ENCODE measurements at regions not wholly inside any gene's neighbourhood (a gene's known extent, or its start where the extent isn't known, plus 50 kb on each side); places are given as distances from the start of the nearest gene placed in this dataset.

DNA sequence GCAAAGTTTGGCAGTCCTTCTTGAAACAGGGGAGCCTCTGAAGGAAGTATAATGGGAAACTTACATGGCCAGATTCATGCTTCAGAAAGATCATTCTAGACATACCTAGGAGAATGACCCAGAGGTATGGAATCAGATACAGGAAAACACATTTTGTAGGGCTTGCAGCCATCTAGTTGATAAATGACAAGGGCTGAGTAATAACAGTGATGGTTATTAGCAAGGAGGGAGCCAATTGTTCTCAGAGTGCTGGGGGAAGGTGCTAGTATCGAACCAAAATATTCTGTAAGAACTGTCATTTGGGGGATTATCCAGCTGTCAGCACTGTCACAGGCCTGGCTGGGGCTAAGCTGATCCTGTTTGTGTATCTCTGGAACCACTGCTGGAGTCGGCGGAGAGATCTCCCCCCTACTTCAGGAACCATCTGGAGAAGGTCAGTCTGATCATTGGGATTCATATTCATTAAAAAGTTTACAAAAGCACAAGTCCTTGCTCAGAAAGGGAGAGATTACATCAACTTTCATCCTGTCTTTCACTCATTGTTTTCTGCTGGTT lies 113.8 kb upstream of the THSD7B start:
- TF ChIP-seq, protein P1, sequence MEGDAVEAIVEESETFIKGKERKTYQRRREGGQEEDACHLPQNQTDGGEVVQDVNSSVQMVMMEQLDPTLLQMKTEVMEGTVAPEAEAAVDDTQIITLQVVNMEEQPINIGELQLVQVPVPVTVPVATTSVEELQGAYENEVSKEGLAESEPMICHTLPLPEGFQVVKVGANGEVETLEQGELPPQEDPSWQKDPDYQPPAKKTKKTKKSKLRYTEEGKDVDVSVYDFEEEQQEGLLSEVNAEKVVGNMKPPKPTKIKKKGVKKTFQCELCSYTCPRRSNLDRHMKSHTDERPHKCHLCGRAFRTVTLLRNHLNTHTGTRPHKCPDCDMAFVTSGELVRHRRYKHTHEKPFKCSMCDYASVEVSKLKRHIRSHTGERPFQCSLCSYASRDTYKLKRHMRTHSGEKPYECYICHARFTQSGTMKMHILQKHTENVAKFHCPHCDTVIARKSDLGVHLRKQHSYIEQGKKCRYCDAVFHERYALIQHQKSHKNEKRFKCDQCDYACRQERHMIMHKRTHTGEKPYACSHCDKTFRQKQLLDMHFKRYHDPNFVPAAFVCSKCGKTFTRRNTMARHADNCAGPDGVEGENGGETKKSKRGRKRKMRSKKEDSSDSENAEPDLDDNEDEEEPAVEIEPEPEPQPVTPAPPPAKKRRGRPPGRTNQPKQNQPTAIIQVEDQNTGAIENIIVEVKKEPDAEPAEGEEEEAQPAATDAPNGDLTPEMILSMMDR (IDR thresholded peaks at IDR 0.05), result no peak
- Histone ChIP-seq H3K27ac (no peak overlapping the region), H3K36me3 (no peaks in the 10 kb centered on the region), H3K27me3 (no peaks in the 10 kb centered on the region), H3K9me3 (no peaks in the 10 kb centered on the region), H3K4me1 (ENCODE audit: control insufficient read depth in 1 of 2, insufficient read depth in 1 of 2, low read depth in 1 of 2, low read length in 1 of 2) (no peaks in the 10 kb centered on the region), H3K4me3 (ENCODE audit: low read depth in 1 of 2, low read length in 1 of 2) (no peak overlapping the region)

DNA sequence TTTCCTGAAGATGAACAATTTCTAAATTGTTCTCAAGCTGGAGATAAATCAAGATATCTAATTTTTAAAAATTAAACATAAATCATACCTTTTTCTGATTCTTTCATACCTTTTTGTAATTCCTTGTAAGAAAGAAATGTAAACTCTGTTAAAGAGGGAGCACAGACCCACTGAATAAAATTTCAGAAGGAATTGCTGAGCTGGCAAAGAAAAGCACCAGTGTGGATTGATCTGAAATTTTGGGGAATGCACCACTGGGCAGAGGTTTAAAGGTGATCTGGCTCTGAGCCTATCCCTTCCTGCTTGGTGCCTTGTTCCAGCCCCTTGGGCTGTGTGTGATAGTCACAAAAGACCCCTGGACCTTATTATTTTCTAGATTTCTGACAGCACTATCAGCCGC lies 118.3 kb upstream of the THSD7B start:
- Histone ChIP-seq H3K27ac (no peak overlapping the region), H3K27me3 (no peaks in the 10 kb centered on the region), H3K9me3 (no peaks in the 10 kb centered on the region), H3K4me3 (ENCODE audit: low read depth in 1 of 2, low read length in 1 of 2) (no peak overlapping the region), H3K4me1 (ENCODE audit: control insufficient read depth in 1 of 2, insufficient read depth in 1 of 2, low read depth in 1 of 2, low read length in 1 of 2) (no peaks in the 10 kb centered on the region), H3K36me3 (no peaks in the 10 kb centered on the region)
- TF ChIP-seq, protein P1 (IDR thresholded peaks at IDR 0.05), result no peak

DNA sequence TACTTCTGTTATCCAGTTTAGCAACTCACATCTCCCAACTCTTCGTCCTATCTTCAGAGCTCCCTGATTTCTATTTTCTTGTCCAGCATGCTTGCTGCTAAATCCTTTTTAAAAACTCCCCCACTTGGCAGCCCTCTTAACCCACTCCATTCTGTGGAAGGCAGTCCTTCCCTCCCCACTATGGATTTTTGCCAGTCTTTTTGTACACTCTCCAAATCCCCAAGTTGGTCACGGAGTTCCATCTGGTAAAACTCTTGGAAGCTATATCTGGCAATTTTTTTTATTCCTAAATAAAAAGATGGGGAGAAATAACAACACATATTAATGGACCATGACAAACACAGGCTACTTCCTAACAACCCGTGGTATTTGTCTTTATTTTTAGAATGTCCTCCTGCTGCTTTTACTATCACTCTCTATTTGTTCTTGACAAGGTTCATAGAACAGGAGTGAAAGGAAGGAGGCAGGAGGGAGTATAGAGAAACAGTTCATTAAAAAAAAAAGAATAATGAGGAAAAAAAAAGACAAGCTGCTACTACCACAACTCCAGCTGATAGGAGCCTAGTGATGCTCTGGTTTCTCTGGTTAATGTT lies 120.0 kb upstream of the THSD7B start:
- no peak overlapping the region for H3K4me3 ChIP-seq (ENCODE audit: low read depth in 1 of 2, low read length in 1 of 2)
- no peaks in the 10 kb centered on the region for H3K27me3 ChIP-seq
- TF ChIP-seq, protein P1 (IDR thresholded peaks at IDR 0.05), result no peak
- H3K4me1 ChIP-seq (ENCODE audit: control insufficient read depth in 1 of 2, insufficient read depth in 1 of 2, low read depth in 1 of 2, low read length in 1 of 2), result no peaks in the 10 kb centered on the region
- no peaks in the 10 kb centered on the region for H3K36me3 ChIP-seq
- H3K27ac ChIP-seq, result no peak overlapping the region
- no peaks in the 10 kb centered on the region for H3K9me3 ChIP-seq

DNA sequence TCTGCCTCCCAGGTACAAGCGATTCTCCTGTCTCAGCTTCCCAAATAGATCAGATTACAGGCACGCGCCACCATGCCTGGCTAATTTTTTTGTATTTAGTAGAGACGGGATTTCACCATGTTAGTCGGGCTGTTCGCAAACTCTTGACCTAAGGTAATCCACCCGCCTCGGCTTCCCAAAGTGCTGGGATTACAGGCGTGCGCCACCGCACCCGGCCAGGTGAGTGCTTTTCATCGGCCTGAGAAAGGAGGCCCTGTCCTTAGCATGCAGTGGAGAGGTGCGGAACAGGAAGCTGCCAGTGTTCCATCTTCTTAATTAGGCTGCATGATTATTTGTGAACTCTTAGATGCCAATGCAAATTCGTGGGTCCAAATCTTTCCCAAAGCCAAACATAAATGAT lies 125.7 kb upstream of the THSD7B start:
- Histone ChIP-seq H3K36me3 (no peaks in the 10 kb centered on the region), H3K27ac (no peak overlapping the region), H3K4me3 (ENCODE audit: low read depth in 1 of 2, low read length in 1 of 2) (no peak overlapping the region), H3K4me1 (ENCODE audit: control insufficient read depth in 1 of 2, insufficient read depth in 1 of 2, low read depth in 1 of 2, low read length in 1 of 2) (no peaks in the 10 kb centered on the region), H3K9me3 (no peaks in the 10 kb centered on the region), H3K27me3 (no peaks in the 10 kb centered on the region)
- TF ChIP-seq, protein P1 (IDR thresholded peaks at IDR 0.05), result no peak

DNA sequence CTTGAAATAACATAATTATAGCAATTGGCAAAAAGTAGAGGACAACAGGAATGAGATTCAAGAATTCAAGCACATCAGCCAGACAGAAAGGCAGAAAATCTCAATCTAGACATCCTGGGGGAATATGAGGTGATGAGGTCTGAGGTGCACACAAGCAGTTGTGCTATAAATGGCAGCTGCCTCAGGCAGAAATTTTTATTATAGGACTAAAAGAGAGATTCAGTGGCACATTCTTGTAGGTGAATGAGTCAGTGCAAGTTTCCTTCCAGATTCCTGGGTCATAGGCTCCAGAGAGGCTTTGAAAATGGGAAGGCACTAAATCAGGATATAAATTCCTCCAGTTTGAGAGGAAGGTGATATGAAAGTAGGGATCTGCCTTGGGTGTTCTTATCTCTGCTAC lies 127.2 kb upstream of the THSD7B start:
- H3K9me3 ChIP-seq, result no peaks in the 10 kb centered on the region
- H3K27me3 ChIP-seq, result no peaks in the 10 kb centered on the region
- no peak overlapping the region for H3K27ac ChIP-seq
- TF ChIP-seq, protein P1 (IDR thresholded peaks at IDR 0.05), result no peak
- no peaks in the 10 kb centered on the region for H3K36me3 ChIP-seq
- H3K4me3 ChIP-seq (ENCODE audit: low read depth in 1 of 2, low read length in 1 of 2), result no peak overlapping the region
- H3K4me1 ChIP-seq (ENCODE audit: control insufficient read depth in 1 of 2, insufficient read depth in 1 of 2, low read depth in 1 of 2, low read length in 1 of 2), result no peaks in the 10 kb centered on the region

Data from neutrophil (primary cell).